Body of pancreas (tissue), 4 donors: ENCODE measurements at regions not wholly inside any gene's neighbourhood (a gene's known extent, or its start where the extent isn't known, plus 50 kb on each side); places are given as distances from the start of the nearest gene placed in this dataset.

Source experiments
- ATAC-seq: fragments of 150-250 bp; one replicate; pipeline ENCODE4 v1.9.1; 2016
- DNase-seq, 4 donors: peaks; one replicate each; pipeline ENCODE4 v3.0.0-alpha.2; 2019
- H3K27ac ChIP-seq, 4 donors: fragments of 200-600 bp; sonication (generic); 1 replicate in 3 of 4; 2 replicates in 1 of 4; pipeline versions ENCODE4 v1.5.1 to v1.6.1; 2016 to 2019; ENCODE audit warnings: mild to moderate bottlenecking in 1 of 4, mixed read lengths in 1 of 4, moderate library complexity in 1 of 4
- H3K27me3 ChIP-seq, 2 donors: fragments of 200-600 bp; sonication (generic); one replicate each; pipeline ENCODE4 v1.6.0; 2016; ENCODE audit warnings: mild to moderate bottlenecking in 1 of 2
- H3K36me3 ChIP-seq, 2 donors: fragments of 200-600 bp; sonication (generic); replicated peaks in 1 of 2; 2 replicates each; pipeline ENCODE4 v1.5.1; 2016; ENCODE audit warnings: low read depth in 2 of 2; ENCODE audit not compliant: insufficient read depth in 1 of 2
- H3K4me1 ChIP-seq: fragments of 200-600 bp; sonication (generic); one replicate; pipeline ENCODE4 v1.6.0; 2016
- H3K4me3 ChIP-seq, 2 donors: fragments of 200-600 bp; sonication (generic); 1 replicate in 1 of 2; 2 replicates in 1 of 2; pipeline ENCODE4 v1.5.1; 2016 to 2019
- H3K9me3 ChIP-seq, 3 donors: fragments of 200-600 bp; sonication (generic); 1 replicate in 2 of 3; 2 replicates in 1 of 3; pipeline ENCODE4 v1.5.1; 2016
- POLR2A ChIP-seq, 3 donors: fragments of 450-650 bp; IDR thresholded peaks; one replicate each; pipeline ENCODE4 v1.6.1; 2016; ENCODE audit warnings: antibody characterized with exemption in 3 of 3, mild to moderate bottlenecking in 2 of 3
- WGBS, 2 donors: methylation state at CpG; one replicate each; pipeline ENCODE4 v1.1.5; 2017; 5-methylcytosine and 5-hydroxymethylcytosine counted together
- intact Hi-C: fragments of 100-400 bp; cut with DNase I; formaldehyde crosslinking; loops from one replicate; pipeline ENCODE4 v1.15.1; 2023
- TF ChIP-seq, protein P1 (sequence below), 7 experiments: fragments of 450-650 bp in 4 of 7; fragments of 200-600 bp in 3 of 7; sonication (generic) in 3 of 7; IDR thresholded peaks; one replicate each; pipeline ENCODE4 v1.5.1; 2016 to 2019; ENCODE audit warnings: antibody characterized with exemption in 7 of 7

DNA sequence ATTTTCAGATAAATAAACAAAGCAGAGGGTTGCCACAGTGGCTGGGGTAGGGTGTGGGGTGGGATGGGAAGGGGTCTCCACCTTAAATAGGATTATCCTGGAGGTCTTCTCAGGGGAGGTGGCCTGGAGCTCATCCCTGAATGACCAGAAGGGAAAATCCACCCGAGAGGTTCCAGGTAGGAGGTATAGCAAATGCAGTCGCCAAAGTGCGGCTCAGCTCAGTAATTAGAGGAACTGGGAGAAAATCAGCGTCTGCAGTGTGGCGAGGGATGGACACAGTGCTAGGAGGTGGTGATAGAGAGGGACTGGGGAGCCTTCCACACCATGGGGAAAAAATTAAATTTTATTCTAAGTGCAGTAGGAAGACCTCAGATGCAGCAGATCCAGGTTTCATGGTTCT is 584.5 kb downstream of the MATN1 start:
- H3K9me3 ChIP-seq = no peaks in the 10 kb centered on the region
- 63 to 68% methylated on average over 5 of the region's 5 CpGs for WGBS, 2 donors
- intact Hi-C loops = no loop called here
- DNase-seq (no peak), ATAC-seq (no peak)
- no peak overlapping the region for H3K4me3 ChIP-seq
- H3K4me1 ChIP-seq = no peaks in the 10 kb centered on the region
- no peak overlapping the region for H3K27ac ChIP-seq
- H3K36me3 ChIP-seq = no peaks in the 10 kb centered on the region
- TF ChIP-seq, protein P1, sequence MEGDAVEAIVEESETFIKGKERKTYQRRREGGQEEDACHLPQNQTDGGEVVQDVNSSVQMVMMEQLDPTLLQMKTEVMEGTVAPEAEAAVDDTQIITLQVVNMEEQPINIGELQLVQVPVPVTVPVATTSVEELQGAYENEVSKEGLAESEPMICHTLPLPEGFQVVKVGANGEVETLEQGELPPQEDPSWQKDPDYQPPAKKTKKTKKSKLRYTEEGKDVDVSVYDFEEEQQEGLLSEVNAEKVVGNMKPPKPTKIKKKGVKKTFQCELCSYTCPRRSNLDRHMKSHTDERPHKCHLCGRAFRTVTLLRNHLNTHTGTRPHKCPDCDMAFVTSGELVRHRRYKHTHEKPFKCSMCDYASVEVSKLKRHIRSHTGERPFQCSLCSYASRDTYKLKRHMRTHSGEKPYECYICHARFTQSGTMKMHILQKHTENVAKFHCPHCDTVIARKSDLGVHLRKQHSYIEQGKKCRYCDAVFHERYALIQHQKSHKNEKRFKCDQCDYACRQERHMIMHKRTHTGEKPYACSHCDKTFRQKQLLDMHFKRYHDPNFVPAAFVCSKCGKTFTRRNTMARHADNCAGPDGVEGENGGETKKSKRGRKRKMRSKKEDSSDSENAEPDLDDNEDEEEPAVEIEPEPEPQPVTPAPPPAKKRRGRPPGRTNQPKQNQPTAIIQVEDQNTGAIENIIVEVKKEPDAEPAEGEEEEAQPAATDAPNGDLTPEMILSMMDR (IDR thresholded peaks at IDR 0.05) = no peak
- TF ChIP-seq POLR2A (IDR thresholded peaks at IDR 0.05) = no peak
- H3K27me3 ChIP-seq = no peaks in the 10 kb centered on the region

- H3K27ac ChIP-seq = no peak overlapping the region
- no peaks in the 10 kb centered on the region for H3K4me1 ChIP-seq
- H3K36me3 ChIP-seq = no peaks in the 10 kb centered on the region
- no peaks in the 10 kb centered on the region for H3K27me3 ChIP-seq
- TF ChIP-seq, protein P1 (IDR thresholded peaks at IDR 0.05) = no peak
- no peak for TF ChIP-seq POLR2A (IDR thresholded peaks at IDR 0.05)
- intact Hi-C loops = no loop called here
- no peak overlapping the region for H3K4me3 ChIP-seq
- ATAC-seq (no peak), DNase-seq (no peak)
- no peaks in the 10 kb centered on the region for H3K9me3 ChIP-seq
- 62 to 81% methylated on average over 3 of the region's 3 CpGs for WGBS, 2 donors
Observed at GRCh38 chr1:30137001-30137400, 586.4 kb downstream of the MATN1 start.

- DNase-seq = no peak
- no peaks in the 10 kb centered on the region for H3K4me1 ChIP-seq
- H3K9me3 ChIP-seq = no peaks in the 10 kb centered on the region
- intact Hi-C loops = no loop called here
- no peak for ATAC-seq
- H3K36me3 ChIP-seq = no peaks in the 10 kb centered on the region
- no peak overlapping the region for H3K4me3 ChIP-seq
- 66 to 71% methylated on average over 4 of the region's 4 CpGs for WGBS, 2 donors
- H3K27me3 ChIP-seq = no peaks in the 10 kb centered on the region
- TF ChIP-seq POLR2A (IDR thresholded peaks at IDR 0.05) = no peak
- TF ChIP-seq, protein P1 (IDR thresholded peaks at IDR 0.05) = no peak
- no peak overlapping the region for H3K27ac ChIP-seq
Observed at GRCh38 chr1:30135698-30136097, 587.7 kb downstream of the MATN1 start.

DNA sequence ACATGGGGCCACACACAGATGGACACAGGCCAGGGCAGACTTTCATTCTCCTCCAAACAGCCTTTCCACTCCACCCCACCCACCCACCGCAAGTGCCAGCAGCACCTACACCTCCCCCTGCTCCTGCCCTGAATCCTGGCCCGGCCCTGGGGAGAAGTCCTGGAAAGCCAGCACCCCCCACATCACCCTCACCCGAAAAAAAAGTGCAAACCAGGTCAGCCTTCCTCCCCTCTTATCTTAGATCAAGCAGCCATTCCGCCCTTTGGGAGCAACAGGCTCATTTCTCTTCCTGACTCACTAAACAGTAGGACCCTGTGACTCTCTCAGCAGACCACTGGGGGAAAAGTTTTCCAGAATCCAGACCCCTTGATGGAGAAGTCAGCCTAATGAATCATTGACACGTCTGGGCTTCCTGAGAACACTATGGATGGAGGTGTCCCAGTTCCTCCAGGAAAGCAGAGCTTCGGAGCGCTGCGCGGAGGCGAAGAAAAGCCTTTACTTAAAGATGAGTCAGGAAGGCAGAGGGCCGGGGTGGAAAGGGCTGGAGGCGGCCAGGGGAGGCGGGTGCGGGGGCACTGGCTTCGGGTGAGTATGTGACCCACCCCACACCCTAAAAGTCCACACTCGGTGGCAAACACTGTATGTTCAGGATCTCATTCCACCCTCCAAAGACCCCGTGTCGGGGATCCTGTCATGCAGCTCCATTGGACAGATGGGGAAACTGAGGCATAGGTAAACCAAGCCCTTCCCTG is 588.7 kb downstream of the MATN1 start:
- WGBS, 2 donors = 65 to 70% methylated on average over 15 to 18 of the region's 18 CpGs
- no peaks in the 10 kb centered on the region for H3K27me3 ChIP-seq
- H3K36me3 ChIP-seq = no peaks in the 10 kb centered on the region
- H3K9me3 ChIP-seq = no peaks in the 10 kb centered on the region
- ATAC-seq (no peak), DNase-seq (no peak)
- TF ChIP-seq, protein P1 (IDR thresholded peaks at IDR 0.05) = no peak
- TF ChIP-seq POLR2A (IDR thresholded peaks at IDR 0.05) = no peak
- intact Hi-C loops = no loop called here
- no peak overlapping the region for H3K27ac ChIP-seq
- no peaks in the 10 kb centered on the region for H3K4me1 ChIP-seq
- H3K4me3 ChIP-seq = no peak overlapping the region
